ENCODE measurements at regions not wholly inside any gene's neighbourhood (a gene's known extent, or its start where the extent isn't known, plus 50 kb on each side); places are given as distances from the start of the nearest gene placed in this dataset.

- no peak for TF ChIP-seq CTCF (conservative IDR thresholded peaks at IDR 0.05 in 1 of 2, IDR thresholded peaks at IDR 0.05 in 1 of 2; ENCODE audit: extremely low read depth in 1 of 2, insufficient read depth in 1 of 2, low read depth in 1 of 2, low read length in 2 of 2)
- TF ChIP-seq EZH2 (IDR thresholded peaks at IDR 0.05; ENCODE audit: borderline replicate concordance, low read length): no peak
Observed at GRCh38 chr10:107847620-107848019, 683.1 kb upstream of the SORCS1 start.
